SK-N-SH (cell line): ENCODE measurements at regions not wholly inside any gene's neighbourhood (a gene's known extent, or its start where the extent isn't known, plus 50 kb on each side); places are given as distances from the start of the nearest gene placed in this dataset.

ENCODE experiments used
- CTCF ChIA-PET: fragments of 300-600, 350-600 bp; formaldehyde crosslinking; extraction: SDS; loops from one replicate; lab custom pipeline; 2021; lab: Yijun Ruan, JAX
- POLR2A ChIA-PET: fragments of 350-600 bp; sonication (Branson Sonifier 250); formaldehyde crosslinking; extraction: SDS; loops from one replicate; lab custom pipeline; 2020; ENCODE audit warnings: antibody characterized with exemption, inconsistent platforms; lab: Yijun Ruan, JAX
- DNase-seq: peaks from one replicate; pipeline ENCODE4 v3.0.0; 2012
- H2AFZ ChIP-seq: fragments of 200-600 bp; sonication (generic); 2 replicates; pipeline ENCODE4 v1.8.1; 2016; ENCODE audit warnings: antibody characterized with exemption, mild to moderate bottlenecking, low read depth
- H3F3A ChIP-seq: fragments of 200-600 bp; sonication (generic); replicated peaks from 2 replicates; pipeline ENCODE3; 2016; ENCODE audit warnings: antibody characterized with exemption, mild to moderate bottlenecking; ENCODE audit not compliant: insufficient read depth
- H3K27ac ChIP-seq, 2 experiments: fragments of 200-500 bp in 1 of 2; fragments of 200-600 bp in 1 of 2; sonication (Bioruptor generic) in 1 of 2; sonication (generic), shearing (Covaris generic) in 1 of 2; 2 replicates each; pipeline versions ENCODE4 v1.5.1 to v1.6.1; 2014 to 2016; ENCODE audit warnings: low read depth in 2 of 2, inconsistent platforms in 1 of 2, low read length in 1 of 2, mild to moderate bottlenecking in 1 of 2, mixed read lengths in 1 of 2
- H3K27me3 ChIP-seq: fragments of 200-600 bp; sonication (generic), shearing (Covaris generic); 2 replicates; pipeline ENCODE4 v1.6.1; 2016; ENCODE audit warnings: mixed run types; ENCODE audit not compliant: insufficient read depth
- H3K36me3 ChIP-seq, 2 experiments: fragments of 200-500 bp in 1 of 2; fragments of 200-600 bp in 1 of 2; sonication (Bioruptor generic) in 1 of 2; sonication (generic) in 1 of 2; replicated peaks in 1 of 2; 2 replicates each; pipeline versions ENCODE3 to v1.5.1; 2014 to 2016; ENCODE audit warnings: low read length in 1 of 2, mild to moderate bottlenecking in 1 of 2; ENCODE audit not compliant: insufficient read depth in 2 of 2, control insufficient read depth in 1 of 2
- H3K4me1 ChIP-seq, 2 experiments: fragments of 200-500 bp in 1 of 2; fragments of 200-600 bp in 1 of 2; sonication (Bioruptor generic) in 1 of 2; sonication (generic), shearing (Covaris generic) in 1 of 2; 2 replicates each; pipeline versions ENCODE4 v1.5.1 to v1.6.1; 2014 to 2016; ENCODE audit warnings: low read depth in 1 of 2, low read length in 1 of 2, mixed run types in 1 of 2; ENCODE audit not compliant: insufficient read depth in 2 of 2, control insufficient read depth in 1 of 2
- H3K4me2 ChIP-seq: fragments of 200-600 bp; sonication (generic), shearing (Covaris generic); 2 replicates; pipeline ENCODE4 v1.6.1; 2017; ENCODE audit warnings: mixed run types
- H3K4me3 ChIP-seq, 2 experiments: fragments of 200-500 bp in 1 of 2; fragments of 200-600 bp in 1 of 2; sonication (Bioruptor generic) in 1 of 2; sonication (generic), shearing (Covaris generic) in 1 of 2; 2 replicates each; pipeline versions ENCODE4 v1.5.1 to v1.8.1; 2014 to 2016; ENCODE audit warnings: low read depth in 2 of 2, inconsistent platforms in 1 of 2, low read length in 1 of 2, mild to moderate bottlenecking in 1 of 2, mixed read lengths in 1 of 2, moderate library complexity in 1 of 2
- H3K79me2 ChIP-seq: fragments of 200-600 bp; sonication (generic); 2 replicates; pipeline ENCODE4 v1.8.1; 2017; ENCODE audit warnings: mild to moderate bottlenecking; ENCODE audit not compliant: insufficient read depth
- H3K9ac ChIP-seq: fragments of 200-600 bp; sonication (generic); 2 replicates; pipeline ENCODE4 v1.6.1; 2017; ENCODE audit warnings: mixed run types
- H3K9me2 ChIP-seq: fragments of 200-600 bp; sonication (generic); 2 replicates; pipeline ENCODE4 v1.6.1; 2017; ENCODE audit warnings: mixed run types
- H3K9me3 ChIP-seq: fragments of 200-600 bp; sonication (generic); 2 replicates; pipeline ENCODE4 v1.6.1; 2017; ENCODE audit warnings: mixed run types, mild to moderate bottlenecking, moderate library complexity
- H4K20me1 ChIP-seq: fragments of 200-600 bp; sonication (generic); 2 replicates; pipeline ENCODE4 v1.6.1; 2017; ENCODE audit warnings: mild to moderate bottlenecking, mixed run types; ENCODE audit not compliant: insufficient read depth
- ELF1 ChIP-seq: IDR thresholded peaks from 2 replicates; pipeline ENCODE4 v1.4.0; 2012
- FOSL2 ChIP-seq: IDR thresholded peaks from 2 replicates; pipeline ENCODE4 v1.4.0; 2012; ENCODE audit warnings: low read depth, mild to moderate bottlenecking, moderate library complexity, borderline replicate concordance
- GABPA ChIP-seq: IDR thresholded peaks from 2 replicates; pipeline ENCODE4 v1.4.0; 2012; ENCODE audit warnings: low read depth, mild to moderate bottlenecking
- GATA2 ChIP-seq: sonication (generic); formaldehyde crosslinking; IDR thresholded peaks from 2 replicates; pipeline ENCODE4 v1.5.0; 2020; ENCODE audit warnings: mild to moderate bottlenecking, missing genetic modification reagents
- MAX ChIP-seq: IDR thresholded peaks from 2 replicates; pipeline ENCODE4 v1.4.0; 2012; ENCODE audit warnings: low read depth
- NRF1 ChIP-seq: IDR thresholded peaks from 2 replicates; pipeline ENCODE4 v1.6.1; 2012; ENCODE audit warnings: low read depth, mild to moderate bottlenecking, low read length
- POLR2AphosphoS5 ChIP-seq: IDR thresholded peaks from 2 replicates; pipeline ENCODE4 v1.6.1; 2012; ENCODE audit warnings: low read depth, low read length
- RAD21 ChIP-seq: IDR thresholded peaks from 2 replicates; pipeline ENCODE4 v1.6.1; 2012; ENCODE audit warnings: mild to moderate bottlenecking, low read length
- RCOR1 ChIP-seq: fragments of 150-350 bp; IDR thresholded peaks from 2 replicates; pipeline ENCODE4 v1.6.1; 2017; ENCODE audit warnings: antibody characterized with exemption, low read length
- REST ChIP-seq: IDR thresholded peaks from 2 replicates; pipeline ENCODE4 v1.6.1; 2012; ENCODE audit warnings: mild to moderate bottlenecking, low read depth, low read length, moderate library complexity
- RFX5 ChIP-seq: IDR thresholded peaks from 2 replicates; pipeline ENCODE4 v1.6.1; 2012; ENCODE audit warnings: mild to moderate bottlenecking, improper control_type of control experiment, low read length
- RXRA ChIP-seq: IDR thresholded peaks from 2 replicates; pipeline ENCODE4 v1.4.0; 2012; ENCODE audit warnings: low read depth, mild to moderate bottlenecking, borderline replicate concordance
- SIN3A ChIP-seq: IDR thresholded peaks from 2 replicates; pipeline ENCODE4 v1.6.1; 2012; ENCODE audit warnings: low read depth, mild to moderate bottlenecking, low read length, moderate library complexity, borderline replicate concordance
- SMC3 ChIP-seq: IDR thresholded peaks from 2 replicates; pipeline ENCODE4 v1.6.1; 2012; ENCODE audit warnings: low read depth, low read length, improper control_type of control experiment
- TCF12 ChIP-seq: IDR thresholded peaks from 2 replicates; pipeline ENCODE4 v1.4.0; 2012
- TEAD4 ChIP-seq: IDR thresholded peaks from 2 replicates; pipeline ENCODE4 v1.4.0; 2012; ENCODE audit warnings: mild to moderate bottlenecking, borderline replicate concordance; ENCODE audit not compliant: insufficient read depth
- WGBS: methylation state at CpG from one replicate; pipeline ENCODE4 v1.1.6; 2017; ENCODE audit warnings: low lambda C conversion rate; 5-methylcytosine and 5-hydroxymethylcytosine counted together

GRCh38 chr4:189409158-189409557 lies 531.5 kb upstream of the FRG1 start (continued):
- TF ChIP-seq TEAD4, result no peak
- TF ChIP-seq RFX5, result no peak
- TF ChIP-seq TCF12, result no peak
- no peak for TF ChIP-seq POLR2AphosphoS5
- no peak for TF ChIP-seq GATA2 (CRISPR knock-in tag)
- no peak for TF ChIP-seq FOSL2
- TF ChIP-seq RCOR1, result no peak
- TF ChIP-seq SMC3, result no peak
- TF ChIP-seq, all 33 proteins: peak for 0

GRCh38 chr4:189414021-189414420 lies 526.7 kb upstream of the FRG1 start:
- no peaks in the 10 kb centered on the region for H3K79me2 ChIP-seq
- H3K9me2 ChIP-seq, result no peaks in the 10 kb centered on the region
- H3K4me1 ChIP-seq, result no peaks in the 10 kb centered on the region
- H3K4me2 ChIP-seq, result no peak overlapping the region
- H3K4me3 ChIP-seq, result no peak overlapping the region
- ChIA-PET CTCF (no interaction called here), POLR2A (no interaction called here)
- 17% methylated on average over 4 of the region's 4 CpGs for WGBS
- no peaks in the 10 kb centered on the region for H3K27me3 ChIP-seq
- no peaks in the 10 kb centered on the region for H3F3A ChIP-seq
- no peaks in the 10 kb centered on the region for H3K9me3 ChIP-seq
- no peak for TF ChIP-seq REST
- TF ChIP-seq RFX5, result no peak
- no peak for TF ChIP-seq NRF1
- no peak for TF ChIP-seq GABPA
- no peak for TF ChIP-seq RAD21
- TF ChIP-seq FOSL2, result no peak
- TF ChIP-seq SIN3A, result no peak
- no peak for TF ChIP-seq ELF1
- no peak for TF ChIP-seq MAX
- TF ChIP-seq, all 33 proteins: peak for 0
- H2AFZ ChIP-seq, result no peak overlapping the region
- no peak for DNase-seq
- no peaks in the 10 kb centered on the region for H3K36me3 ChIP-seq
- H4K20me1 ChIP-seq, result no peaks in the 10 kb centered on the region
- no peak overlapping the region for H3K9ac ChIP-seq
- no peak overlapping the region for H3K27ac ChIP-seq

GRCh38 chr4:189420572-189420971 lies 520.1 kb upstream of the FRG1 start:
- no peak for DNase-seq
- Histone ChIP-seq H3K4me3 (no peak overlapping the region), H3K9me2 (no peaks in the 10 kb centered on the region), H3K27me3 (no peaks in the 10 kb centered on the region), H3K79me2 (no peaks in the 10 kb centered on the region), H3F3A (no peaks in the 10 kb centered on the region), H3K9ac (no peak overlapping the region), H4K20me1 (no peaks in the 10 kb centered on the region), H3K4me1 (no peaks in the 10 kb centered on the region), H3K4me2 (no peak overlapping the region), H3K9me3 (peaks cover 4% of the 10 kb centered on the region; the same call in 1 of the 2 replicates), H3K36me3 (no peaks in the 10 kb centered on the region), H3K27ac (no peak overlapping the region), H2AFZ (no peak overlapping the region)
- WGBS, result 37% methylated on average over 8 of the region's 10 CpGs
- CTCF ChIA-PET, result no interaction called here
- TF ChIP-seq TCF12, result no peak
- TF ChIP-seq RXRA, result no peak
- POLR2A ChIA-PET, result no interaction called here
